Neural cell (in vitro differentiated cells): ENCODE measurements at regions not wholly inside any gene's neighbourhood (a gene's known extent, or its start where the extent isn't known, plus 50 kb on each side); places are given as distances from the start of the nearest gene placed in this dataset.

Experiments
- CTCF ChIP-seq: fragments of 450-650 bp; IDR thresholded peaks from 2 replicates; pipeline ENCODE4 v1.5.1; 2014; ENCODE audit warnings: antibody characterized with exemption, mild to moderate bottlenecking, moderate library complexity; ENCODE audit not compliant: poor library complexity, severe bottlenecking
- EP300 ChIP-seq: fragments of 450-650 bp; conservative IDR thresholded peaks from 2 replicates; pipeline ENCODE4 v1.6.1; 2014; ENCODE audit warnings: antibody characterized with exemption, mild to moderate bottlenecking, moderate library complexity; ENCODE audit not compliant: poor library complexity, severe bottlenecking
- EZH2 ChIP-seq: fragments of 200-600, 300-800 bp; shearing (Covaris generic), sonication (generic); IDR thresholded peaks from 2 replicates; pipeline ENCODE4 v1.6.1; 2014; ENCODE audit warnings: antibody characterized with exemption, low read length, borderline replicate concordance, mild to moderate bottlenecking; ENCODE audit not compliant: insufficient read depth, poor library complexity, severe bottlenecking
- MXI1 ChIP-seq: fragments of 450-650 bp; conservative IDR thresholded peaks from 2 replicates; pipeline ENCODE4 v1.6.1; 2014; ENCODE audit warnings: antibody characterized with exemption, mild to moderate bottlenecking; ENCODE audit not compliant: poor library complexity, severe bottlenecking
- POLR2AphosphoS5 ChIP-seq: IDR thresholded peaks from 2 replicates; pipeline ENCODE4 v1.6.1; 2012
- RAD21 ChIP-seq: fragments of 450-650 bp; conservative IDR thresholded peaks from 2 replicates; pipeline ENCODE4 v1.6.1; 2014; ENCODE audit warnings: antibody characterized with exemption, mild to moderate bottlenecking, moderate library complexity
- REST ChIP-seq: IDR thresholded peaks from 2 replicates; pipeline ENCODE4 v1.6.1; 2012; ENCODE audit warnings: borderline replicate concordance
- SMC3 ChIP-seq: fragments of 450-650 bp; conservative IDR thresholded peaks from 2 replicates; pipeline ENCODE4 v1.6.1; 2014; ENCODE audit warnings: antibody characterized with exemption, mild to moderate bottlenecking, moderate library complexity; ENCODE audit not compliant: poor library complexity
- TAF1 ChIP-seq: IDR thresholded peaks from 2 replicates; pipeline ENCODE4 v1.6.1; 2012; ENCODE audit warnings: low read depth

- TF ChIP-seq POLR2AphosphoS5, result no peak
- no peak for TF ChIP-seq CTCF
- TF ChIP-seq RAD21, result no peak
- TF ChIP-seq EP300, result no peak
- no peak for TF ChIP-seq EZH2
- TF ChIP-seq MXI1, result no peak
- TF ChIP-seq REST, result no peak
- no peak for TF ChIP-seq TAF1
- no peak for TF ChIP-seq SMC3
These were observed 655.0 kb downstream of the METTL15 start for GRCh38 chr11:28763151-28763550.
